ENCODE measurements at regions not wholly inside any gene's neighbourhood (a gene's known extent, or its start where the extent isn't known, plus 50 kb on each side); places are given as distances from the start of the nearest gene placed in this dataset.
"Not testable (repeated sequence)": the region's sequence is repeated elsewhere in the genome, so short reads cannot be mapped to it uniquely, and the experiment has no call there.

- H3K27ac ChIP-seq: no peak overlapping the region
- 33 to 61% (median 43%) methylated on average over 2 to 4 of the region's 4 CpGs for WGBS, 4 donors
- H3K27me3 ChIP-seq: no peaks in the 10 kb centered on the region
- peaks cover 0 to 10% of the 10 kb centered on the region in 2 donors for H3K4me1 ChIP-seq (replicated peaks in 1 of 2)
- intact Hi-C loops (cut with DNase I): no loop called here
- no peaks in the 10 kb centered on the region for H3K36me3 ChIP-seq (replicated peaks in 1 of 2)
- peak; percentile 25 to 82 (median 63) for DNase-seq
- no peaks in the 10 kb centered on the region for H3K9me3 ChIP-seq (replicated peaks in 1 of 3)
- no peak overlapping the region for H3K4me3 ChIP-seq
- TF ChIP-seq CTCF (IDR thresholded peaks at IDR 0.05) (peak; percentile 14 to 63 (median 56)), POLR2A (IDR thresholded peaks at IDR 0.05) (no peak)
Measured at GRCh38 chr10:78231939-78232338, 198.3 kb downstream of the RPS24 start.

DNA sequence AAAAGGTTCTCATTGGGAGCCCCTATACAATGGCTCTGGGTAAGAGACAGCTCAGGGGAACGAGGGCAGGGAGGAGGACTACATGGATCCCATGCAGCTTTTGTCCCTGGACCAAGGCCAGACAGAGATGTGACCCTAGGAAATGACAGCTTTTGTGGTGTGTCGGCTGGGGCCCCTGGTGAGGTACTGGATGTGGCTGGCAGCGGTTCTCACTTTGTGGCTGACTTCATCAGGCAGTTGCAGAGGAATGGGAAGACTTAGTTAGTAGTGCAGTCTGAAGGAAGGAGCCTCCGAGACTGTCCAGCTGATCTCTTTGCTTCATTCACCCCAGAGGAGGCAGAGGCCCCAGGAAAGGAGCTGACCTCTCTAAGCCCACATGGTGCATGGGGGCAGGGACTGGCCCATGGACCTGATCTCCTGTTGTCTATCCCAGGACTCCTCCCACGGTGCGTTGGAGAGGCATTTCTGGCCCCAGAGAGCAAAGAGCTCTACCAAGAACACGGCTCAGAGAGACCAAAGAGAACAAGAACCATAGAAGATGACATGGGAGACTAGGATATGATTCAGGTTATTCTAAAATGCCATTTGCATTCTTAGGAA lies 202.9 kb downstream of the RPS24 start:
- no peaks in the 10 kb centered on the region for H3K9me3 ChIP-seq (replicated peaks in 1 of 3)
- 81 to 94% (median 84%) methylated on average over 6 to 7 of the region's 7 CpGs for WGBS, 4 donors
- intact Hi-C loops (cut with DNase I): no loop called here
- no peak overlapping the region for H3K4me3 ChIP-seq
- H3K36me3 ChIP-seq (replicated peaks in 1 of 2): no peaks in the 10 kb centered on the region
- no peaks in the 10 kb centered on the region for H3K27me3 ChIP-seq
- H3K27ac ChIP-seq: no peak overlapping the region
- TF ChIP-seq CTCF (IDR thresholded peaks at IDR 0.05) (no peak), POLR2A (IDR thresholded peaks at IDR 0.05) (no peak)
- no peak for DNase-seq
- peaks cover 0 to 10% of the 10 kb centered on the region in 2 donors for H3K4me1 ChIP-seq (replicated peaks in 1 of 2)

DNA sequence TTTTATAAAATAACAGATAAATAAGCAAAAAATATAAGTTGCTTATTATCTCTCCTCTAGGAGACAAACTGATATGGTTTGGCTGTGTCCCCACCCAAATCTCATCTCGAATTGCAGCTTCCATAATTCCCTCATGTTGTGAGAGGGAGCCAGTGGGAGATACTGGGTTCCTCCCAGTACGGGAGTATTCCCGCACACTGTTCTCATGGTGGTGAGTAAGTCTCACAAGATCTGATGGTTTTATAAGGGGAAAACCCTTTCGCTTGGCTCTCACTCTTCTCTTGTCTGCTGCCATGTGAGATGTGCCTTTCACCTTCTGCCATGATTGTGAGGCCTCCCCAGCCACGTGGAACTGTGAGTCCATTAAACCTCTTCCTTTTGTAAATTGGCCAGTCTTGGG lies 204.3 kb downstream of the RPS24 start:
- DNase-seq; H3K27me3 ChIP-seq; H3K9me3 ChIP-seq (replicated peaks in 1 of 3); H3K27ac ChIP-seq; H3K4me3 ChIP-seq; intact Hi-C loops (cut with DNase I); H3K4me1 ChIP-seq (replicated peaks in 1 of 2); H3K36me3 ChIP-seq (replicated peaks in 1 of 2): not testable (repeated sequence)
- WGBS, 4 donors: 78 to 90% (median 80%) methylated on average over 5 of the region's 5 CpGs

DNA sequence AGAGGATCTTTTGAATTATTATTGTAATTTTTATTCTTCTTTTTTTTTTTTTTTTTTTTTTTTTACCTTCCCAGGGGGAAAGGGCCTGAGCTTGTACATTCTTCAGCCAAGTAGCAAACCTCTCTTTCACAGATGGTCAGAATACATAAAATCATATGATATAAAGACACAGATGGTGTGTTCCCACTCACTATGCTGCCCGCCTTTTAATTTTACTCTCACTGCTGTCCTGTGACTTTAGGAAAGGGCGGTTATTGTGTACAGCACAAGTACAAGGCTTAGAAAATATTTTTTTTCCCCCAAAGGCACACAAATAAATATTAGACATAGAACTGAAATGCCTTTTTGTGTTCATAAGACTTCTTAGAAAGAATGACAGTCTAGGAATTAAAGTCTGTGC lies 213.6 kb downstream of the RPS24 start:
- Histone ChIP-seq H3K9me3 (replicated peaks in 1 of 3) (no peaks in the 10 kb centered on the region), H3K4me1 (replicated peaks in 1 of 2) (no peaks in the 10 kb centered on the region), H3K27ac (no peak overlapping the region), H3K27me3 (no peaks in the 10 kb centered on the region), H3K36me3 (replicated peaks in 1 of 2) (no peaks in the 10 kb centered on the region), H3K4me3 (no peak overlapping the region)
- TF ChIP-seq POLR2A (IDR thresholded peaks at IDR 0.05) (no peak), CTCF (IDR thresholded peaks at IDR 0.05) (no peak)
- intact Hi-C loops (cut with DNase I): no loop called here
- 97 to 100% (median 98%) methylated on average over 2 of the region's 2 CpGs for WGBS, 4 donors
- DNase-seq: no peak

DNA sequence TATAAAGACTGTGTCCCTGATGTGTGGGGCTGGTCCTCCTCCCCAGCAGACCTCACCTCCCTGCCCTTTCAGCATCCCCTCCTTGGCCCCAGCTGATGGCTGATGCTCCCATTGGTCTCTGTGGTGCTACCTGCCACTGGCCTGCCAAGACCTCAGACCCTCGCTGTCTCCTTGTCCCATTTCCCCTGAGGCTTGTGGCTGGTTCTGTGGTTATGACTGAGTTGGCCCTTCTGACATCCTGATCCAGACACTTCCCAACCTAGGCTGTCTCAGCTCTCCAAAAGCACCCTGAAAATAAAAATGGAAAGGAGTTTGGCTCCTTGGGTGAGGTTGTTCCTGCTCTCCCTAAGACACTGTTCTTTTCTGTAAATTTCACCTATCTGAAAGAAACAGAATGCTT lies 214.2 kb downstream of the RPS24 start:
- Histone ChIP-seq H3K9me3 (replicated peaks in 1 of 3) (no peaks in the 10 kb centered on the region), H3K4me1 (replicated peaks in 1 of 2) (no peaks in the 10 kb centered on the region), H3K36me3 (replicated peaks in 1 of 2) (no peaks in the 10 kb centered on the region), H3K27ac (no peak overlapping the region), H3K27me3 (no peaks in the 10 kb centered on the region), H3K4me3 (no peak overlapping the region)
- 80 to 93% (median 84%) methylated on average over 1 of the region's 1 CpG for WGBS, 4 donors
- DNase-seq: no peak
- intact Hi-C loops (cut with DNase I): no loop called here
- TF ChIP-seq CTCF (IDR thresholded peaks at IDR 0.05) (no peak), POLR2A (IDR thresholded peaks at IDR 0.05) (no peak)
